ENCODE measurements at regions not wholly inside any gene's neighbourhood (a gene's known extent, or its start where the extent isn't known, plus 50 kb on each side); places are given as distances from the start of the nearest gene placed in this dataset.
A peak's percentile ranks its signal among the peaks of the same experiment; 100 is the strongest.

- FAIRE-seq = peak; percentile 65
These were observed 285.1 kb downstream of the CCSER2 start for GRCh38 chr10:84613336-84614021.

More at GRCh38 chr10:84613336-84614021, 285.1 kb downstream of the CCSER2 start:
- intact Hi-C loops (cut with micrococcal nuclease) = loop anchor here (2.0 kb wide), 1 partner anchor 73 kb away; no protein-coding TSS in a partner anchor
- ATAC-seq (peak; percentile 94), DNase-seq (ENCODE audit: extremely low read depth in 1 of 4, low spot score in 3 of 4) (peak in 3 of 4 experiments; percentile 11 to 51 (median 33))
- WGBS (ENCODE audit: insufficient coverage, low coverage, missing lambda C conversion rate) = 4% methylated on average over 7 of the region's 7 CpGs
- TF ChIP-seq RAD21 (CRISPR knock-in tag; conservative IDR thresholded peaks at IDR 0.05 in 1 of 2, IDR thresholded peaks at IDR 0.05 in 1 of 2) (peak; percentile 42 to 71), CBFA2T3 (IDR thresholded peaks at IDR 0.05) (no peak), ESRRA (IDR thresholded peaks at IDR 0.05; ENCODE audit: borderline replicate concordance, low read depth) (peak; percentile 81), BCLAF1 (IDR thresholded peaks at IDR 0.05; ENCODE audit: borderline replicate concordance in 1 of 2, control insufficient read depth in 1 of 2, low read depth in 2 of 2, low read length in 1 of 2) (no peak), CTCF (IDR thresholded peaks at IDR 0.05 in 2 of 3, conservative IDR thresholded peaks at IDR 0.05 in 1 of 3; ENCODE audit: insufficient read depth in 2 of 3, low read depth in 1 of 3, low read length in 3 of 3) (peak; percentile 42 to 65 (median 62)), DEAF1 (CRISPR knock-in tag; IDR thresholded peaks at IDR 0.05) (peak; percentile 43; the same call in 1 of the 2 replicates)
- Histone ChIP-seq H4K20me1 (replicated peaks; ENCODE audit: control insufficient read depth, insufficient read depth, low read length) (no peaks in the 10 kb centered on the region; the same call in 1 of the 2 replicates), H3K4me1 (replicated peaks in 1 of 2; ENCODE audit: control insufficient read depth in 2 of 2, insufficient read depth in 2 of 2, low read length in 2 of 2) (no peaks in the 10 kb centered on the region), H3K27me3 (ENCODE audit: control insufficient read depth in 2 of 2, insufficient read depth in 2 of 2, low read length in 2 of 2) (no peaks in the 10 kb centered on the region), H3K9me1 (ENCODE audit: control insufficient read depth, insufficient read depth, low read length) (no peaks in the 10 kb centered on the region), H3K4me2 (ENCODE audit: insufficient read depth, low read length) (no peak overlapping the region), H3K9me3 (replicated peaks; ENCODE audit: control insufficient read depth, insufficient read depth, low read depth, low read length) (no peaks in the 10 kb centered on the region), H2AFZ (ENCODE audit: low read depth, low read length) (no peak overlapping the region; the same call in 1 of the 2 replicates), H3K4me3 (no peak overlapping the region), H3K27ac (ENCODE audit: extremely low read depth, low read depth, low read length) (no peak overlapping the region), H3K79me2 (ENCODE audit: control insufficient read depth, insufficient read depth, low read length) (no peaks in the 10 kb centered on the region), H3K9ac (ENCODE audit: insufficient read depth in 1 of 2, low read depth in 2 of 2, low read length in 2 of 2) (no peak overlapping the region), H3K36me3 (ENCODE audit: control insufficient read depth, insufficient read depth, low read length) (no peaks in the 10 kb centered on the region)
- BruUV-seq (replicated peaks) = no TSS peak
- in situ Hi-C loops (cut with MboI) = no loop called here
- ChIA-PET CTCF (ENCODE audit: low intra/inter-chr PET ratio) (interaction anchor here (0.9 kb wide), 1 partner anchor 1764 kb away, joined by 3 read pairs; no protein-coding TSS in a partner anchor), POLR2A (interaction anchor here (0.6 to 1.0 kb wide), 2 partner anchors 109 to 303 kb away, joined by 3 read pairs; no protein-coding TSS in a partner anchor)

All from K562 (cell line).